ENCODE measurements at regions not wholly inside any gene's neighbourhood (a gene's known extent, or its start where the extent isn't known, plus 50 kb on each side); places are given as distances from the start of the nearest gene placed in this dataset.

DNA sequence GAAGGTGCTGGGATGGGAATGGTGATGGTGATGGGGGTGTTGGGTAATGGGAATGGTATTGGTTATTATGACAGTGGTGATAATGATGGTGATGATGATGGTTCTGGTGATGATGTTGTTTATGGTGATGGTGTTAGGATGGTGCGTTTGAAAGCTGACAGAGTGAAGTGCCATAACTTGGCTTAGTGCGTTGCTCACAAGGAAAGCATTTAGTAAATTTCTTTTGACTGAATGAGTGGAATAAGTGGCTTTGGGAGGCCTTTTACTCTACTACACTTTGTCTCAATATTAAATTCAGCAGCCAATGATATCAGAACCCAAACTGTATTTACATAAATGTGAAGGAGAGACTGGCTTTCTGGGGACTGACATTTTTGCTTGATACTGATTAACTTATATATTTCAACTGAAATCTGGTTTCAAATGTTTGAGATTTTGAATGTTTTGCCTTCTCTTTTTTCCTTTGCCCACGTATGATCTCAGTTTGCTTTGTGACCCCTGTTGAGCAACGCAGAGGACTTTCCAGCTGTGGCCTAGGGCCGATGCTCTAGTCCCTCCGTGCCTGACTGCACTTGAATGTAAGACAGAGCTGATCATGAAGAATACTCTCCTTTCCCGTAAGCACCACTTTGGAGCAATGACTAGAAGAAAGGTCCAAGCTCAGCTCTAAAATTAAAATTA is 128.5 kb upstream of the SH3BP4 start:
- peaks cover 17% of the 10 kb centered on the region for H3K4me1 ChIP-seq (ENCODE audit: insufficient read depth, low read length)
- H3K27me3 ChIP-seq (ENCODE audit: insufficient read depth, low read length): no peaks in the 10 kb centered on the region
- no peak overlapping the region for H3K4me3 ChIP-seq (ENCODE audit: low read length)

GRCh38 chr2:234821946-234822475 is 129.8 kb upstream of the SH3BP4 start:
- Histone ChIP-seq H3K4me1 (ENCODE audit: insufficient read depth, low read length) (peaks cover 17% of the 10 kb centered on the region), H3K36me3 (ENCODE audit: insufficient read depth, low read length) (no peaks in the 10 kb centered on the region), H3K27me3 (ENCODE audit: insufficient read depth, low read length) (no peaks in the 10 kb centered on the region), H3K9me3 (ENCODE audit: low read length) (no peaks in the 10 kb centered on the region), H2AFZ (ENCODE audit: low read depth, low read length) (no peak overlapping the region), H3K4me3 (ENCODE audit: low read length) (no peak overlapping the region)

More for the DNA sequence above, 128.5 kb upstream of the SH3BP4 start:
- H2AFZ ChIP-seq (ENCODE audit: low read depth, low read length): peak overlapping the region; percentile 13
- no peaks in the 10 kb centered on the region for H3K9me3 ChIP-seq (ENCODE audit: low read length)
- no peaks in the 10 kb centered on the region for H3K36me3 ChIP-seq (ENCODE audit: insufficient read depth, low read length)

DNA sequence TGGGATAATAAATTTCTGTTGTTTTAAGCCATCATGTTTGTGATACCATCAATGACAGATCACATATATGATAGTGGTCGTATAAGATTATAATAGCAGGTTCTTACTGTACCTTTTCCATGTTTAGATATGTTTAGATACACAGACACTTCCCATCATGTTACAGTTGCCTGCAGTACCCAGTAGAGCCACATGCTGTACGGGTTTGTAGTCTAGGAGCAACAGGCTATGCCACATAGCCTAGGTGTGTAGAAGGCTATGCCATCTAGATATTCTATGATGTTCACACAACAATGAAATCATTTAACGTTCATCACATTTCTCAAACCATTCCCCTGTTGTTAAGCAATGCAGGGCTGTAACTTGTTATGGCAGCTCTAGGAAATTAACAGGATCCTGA is 132.9 kb upstream of the SH3BP4 start:
- Histone ChIP-seq H3K4me3 (ENCODE audit: low read length) (no peak overlapping the region), H3K36me3 (ENCODE audit: insufficient read depth, low read length) (no peaks in the 10 kb centered on the region), H3K9me3 (ENCODE audit: low read length) (no peaks in the 10 kb centered on the region), H3K4me1 (ENCODE audit: insufficient read depth, low read length) (peaks cover 7% of the 10 kb centered on the region), H3K27me3 (ENCODE audit: insufficient read depth, low read length) (no peaks in the 10 kb centered on the region), H2AFZ (ENCODE audit: low read depth, low read length) (no peak overlapping the region)

- no peak overlapping the region for H2AFZ ChIP-seq (ENCODE audit: low read depth, low read length)
- no peaks in the 10 kb centered on the region for H3K9me3 ChIP-seq (ENCODE audit: low read length)
- H3K4me1 ChIP-seq (ENCODE audit: insufficient read depth, low read length): no peaks in the 10 kb centered on the region
- no peaks in the 10 kb centered on the region for H3K36me3 ChIP-seq (ENCODE audit: insufficient read depth, low read length)
- no peak overlapping the region for H3K4me3 ChIP-seq (ENCODE audit: low read length)
- H3K27me3 ChIP-seq (ENCODE audit: insufficient read depth, low read length): no peaks in the 10 kb centered on the region
These were observed 135.3 kb upstream of the SH3BP4 start for GRCh38 chr2:234816491-234816890.

GRCh38 chr2:234816056-234816455 is 135.8 kb upstream of the SH3BP4 start:
- H3K27me3 ChIP-seq (ENCODE audit: insufficient read depth, low read length): no peaks in the 10 kb centered on the region
- H2AFZ ChIP-seq (ENCODE audit: low read depth, low read length): no peak overlapping the region
- H3K36me3 ChIP-seq (ENCODE audit: insufficient read depth, low read length): no peaks in the 10 kb centered on the region
- no peak overlapping the region for H3K4me3 ChIP-seq (ENCODE audit: low read length)
- no peaks in the 10 kb centered on the region for H3K9me3 ChIP-seq (ENCODE audit: low read length)
- H3K4me1 ChIP-seq (ENCODE audit: insufficient read depth, low read length): no peaks in the 10 kb centered on the region

DNA sequence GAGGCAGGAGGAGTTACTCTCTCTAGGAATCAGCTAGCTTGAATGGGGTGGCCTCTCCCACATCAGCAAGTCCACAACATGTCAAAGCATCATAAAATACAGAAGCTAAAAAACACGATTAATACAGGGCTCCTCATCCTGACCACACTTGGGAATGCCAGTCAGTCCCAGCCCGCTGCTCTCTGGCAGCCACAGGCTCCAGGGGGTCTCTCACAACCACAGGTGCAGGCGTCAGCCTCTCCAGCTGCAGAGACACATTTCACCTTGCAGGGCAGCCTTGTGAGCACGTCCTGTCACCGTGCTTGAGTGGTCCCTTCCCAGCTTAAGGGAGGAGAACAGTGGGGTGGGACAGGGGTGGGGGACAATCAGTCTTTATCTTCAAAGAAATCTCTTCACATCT is 137.4 kb upstream of the SH3BP4 start:
- no peaks in the 10 kb centered on the region for H3K27me3 ChIP-seq (ENCODE audit: insufficient read depth, low read length)
- no peaks in the 10 kb centered on the region for H3K36me3 ChIP-seq (ENCODE audit: insufficient read depth, low read length)
- H3K9me3 ChIP-seq (ENCODE audit: low read length): no peaks in the 10 kb centered on the region
- no peak overlapping the region for H2AFZ ChIP-seq (ENCODE audit: low read depth, low read length)
- H3K4me3 ChIP-seq (ENCODE audit: low read length): no peak overlapping the region
- H3K4me1 ChIP-seq (ENCODE audit: insufficient read depth, low read length): no peaks in the 10 kb centered on the region

DNA sequence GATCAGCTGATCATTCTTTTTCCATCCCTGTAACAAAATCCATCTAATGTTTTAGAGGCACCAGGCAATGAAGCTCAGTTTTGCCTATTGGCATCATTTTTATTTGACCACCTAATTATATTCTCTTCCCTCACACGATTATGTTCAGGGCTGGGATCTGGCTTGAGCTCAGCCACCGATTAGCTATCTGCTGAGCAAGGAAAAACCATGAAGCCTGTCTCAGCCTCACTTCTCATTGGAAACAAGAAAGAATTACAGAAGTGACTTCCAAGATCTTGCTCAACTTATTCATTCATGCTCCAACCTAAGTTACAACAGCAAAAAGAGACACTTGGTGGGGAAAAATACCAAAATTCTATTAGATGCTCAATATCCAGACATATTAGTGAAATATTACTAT is 139.0 kb upstream of the SH3BP4 start:
- no peak overlapping the region for H2AFZ ChIP-seq (ENCODE audit: low read depth, low read length)
- no peak overlapping the region for H3K4me3 ChIP-seq (ENCODE audit: low read length)
- H3K27me3 ChIP-seq (ENCODE audit: insufficient read depth, low read length): no peaks in the 10 kb centered on the region
- H3K36me3 ChIP-seq (ENCODE audit: insufficient read depth, low read length): no peaks in the 10 kb centered on the region
- H3K9me3 ChIP-seq (ENCODE audit: low read length): no peaks in the 10 kb centered on the region
- H3K4me1 ChIP-seq (ENCODE audit: insufficient read depth, low read length): no peaks in the 10 kb centered on the region

GRCh38 chr2:234808907-234809306 is 142.9 kb upstream of the SH3BP4 start:
- no peaks in the 10 kb centered on the region for H3K9me3 ChIP-seq (ENCODE audit: low read length)
- no peak overlapping the region for H2AFZ ChIP-seq (ENCODE audit: low read depth, low read length)
- H3K36me3 ChIP-seq (ENCODE audit: insufficient read depth, low read length): no peaks in the 10 kb centered on the region
- no peak overlapping the region for H3K4me3 ChIP-seq (ENCODE audit: low read length)
- H3K27me3 ChIP-seq (ENCODE audit: insufficient read depth, low read length): no peaks in the 10 kb centered on the region
- no peaks in the 10 kb centered on the region for H3K4me1 ChIP-seq (ENCODE audit: insufficient read depth, low read length)

- H3K4me1 ChIP-seq (ENCODE audit: insufficient read depth, low read length): no peaks in the 10 kb centered on the region
- H3K4me3 ChIP-seq (ENCODE audit: low read length): no peak overlapping the region
- no peaks in the 10 kb centered on the region for H3K36me3 ChIP-seq (ENCODE audit: insufficient read depth, low read length)
- H2AFZ ChIP-seq (ENCODE audit: low read depth, low read length): no peak overlapping the region
- no peaks in the 10 kb centered on the region for H3K27me3 ChIP-seq (ENCODE audit: insufficient read depth, low read length)
- H3K9me3 ChIP-seq (ENCODE audit: low read length): no peaks in the 10 kb centered on the region
These were observed 145.0 kb upstream of the SH3BP4 start for GRCh38 chr2:234806818-234807217.

DNA sequence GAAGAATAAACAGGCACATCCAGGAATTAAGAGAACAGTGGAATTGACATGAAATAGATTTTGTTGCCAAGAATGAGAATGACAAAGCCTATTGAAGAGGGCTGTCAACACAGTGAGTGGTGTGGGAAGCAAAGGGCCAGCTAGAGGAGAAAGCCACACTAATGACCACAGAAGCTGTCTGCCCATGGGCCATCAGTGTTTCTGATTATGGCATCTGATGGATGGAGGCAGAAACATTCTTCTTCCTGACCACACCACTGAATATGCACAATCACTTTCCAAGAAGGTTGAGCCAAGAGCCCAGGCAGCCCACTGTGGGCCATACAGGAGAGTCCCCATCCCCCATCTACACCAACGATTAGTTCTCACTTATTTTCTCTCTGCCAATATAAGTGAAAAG is 146.0 kb upstream of the SH3BP4 start:
- Histone ChIP-seq H2AFZ (ENCODE audit: low read depth, low read length) (no peak overlapping the region), H3K9me3 (ENCODE audit: low read length) (no peaks in the 10 kb centered on the region), H3K36me3 (ENCODE audit: insufficient read depth, low read length) (no peaks in the 10 kb centered on the region), H3K4me3 (ENCODE audit: low read length) (no peak overlapping the region), H3K4me1 (ENCODE audit: insufficient read depth, low read length) (no peaks in the 10 kb centered on the region), H3K27me3 (ENCODE audit: insufficient read depth, low read length) (no peaks in the 10 kb centered on the region)

GRCh38 chr2:234804704-234805103 is 147.1 kb upstream of the SH3BP4 start:
- Histone ChIP-seq H3K27me3 (ENCODE audit: insufficient read depth, low read length) (no peaks in the 10 kb centered on the region), H3K36me3 (ENCODE audit: insufficient read depth, low read length) (no peaks in the 10 kb centered on the region), H2AFZ (ENCODE audit: low read depth, low read length) (no peak overlapping the region), H3K4me1 (ENCODE audit: insufficient read depth, low read length) (no peaks in the 10 kb centered on the region), H3K4me3 (ENCODE audit: low read length) (no peak overlapping the region), H3K9me3 (ENCODE audit: low read length) (no peaks in the 10 kb centered on the region)

GRCh38 chr2:234802845-234803171 is 149.0 kb upstream of the SH3BP4 start:
- Histone ChIP-seq H2AFZ (ENCODE audit: low read depth, low read length) (no peak overlapping the region), H3K36me3 (ENCODE audit: insufficient read depth, low read length) (no peaks in the 10 kb centered on the region), H3K4me3 (ENCODE audit: low read length) (no peak overlapping the region), H3K27me3 (ENCODE audit: insufficient read depth, low read length) (no peaks in the 10 kb centered on the region), H3K4me1 (ENCODE audit: insufficient read depth, low read length) (peaks cover 2% of the 10 kb centered on the region), H3K9me3 (ENCODE audit: low read length) (no peaks in the 10 kb centered on the region)

DNA sequence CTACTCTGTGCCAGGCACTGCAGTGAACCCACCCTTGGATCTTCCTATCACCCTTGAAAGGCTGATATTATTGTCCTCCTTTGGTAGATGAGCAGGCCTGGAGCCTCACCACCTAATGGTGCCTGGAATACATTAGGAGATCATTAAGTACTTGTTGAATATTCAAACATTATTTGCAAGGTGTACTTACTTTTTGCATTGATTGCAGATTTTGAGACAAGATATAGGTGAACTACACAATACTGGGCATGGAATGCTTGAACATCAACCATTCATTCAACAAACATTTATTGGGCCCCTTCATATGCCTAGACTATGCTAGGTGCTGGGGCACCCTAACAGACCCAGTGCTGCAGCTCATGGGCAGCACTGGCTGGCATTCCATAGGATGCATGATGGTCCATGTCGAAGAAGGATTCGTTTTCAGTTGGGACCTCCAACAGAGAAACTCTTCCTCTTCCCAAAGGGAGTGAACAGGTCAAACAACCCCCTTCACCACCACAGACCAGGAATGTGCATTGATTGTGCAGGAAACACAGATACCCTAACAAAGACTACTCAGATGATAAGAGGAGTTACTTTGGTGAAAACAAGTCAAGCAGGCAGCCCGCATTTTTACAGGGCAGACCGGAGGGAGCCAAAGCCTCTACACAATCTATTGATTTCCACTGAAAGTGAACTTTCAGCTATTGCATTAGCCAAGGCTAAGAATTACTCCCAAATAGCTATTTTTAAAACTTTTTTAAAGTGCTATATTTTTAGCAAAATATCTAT is 149.6 kb upstream of the SH3BP4 start:
- Histone ChIP-seq H3K27me3 (ENCODE audit: insufficient read depth, low read length) (no peaks in the 10 kb centered on the region), H3K4me1 (ENCODE audit: insufficient read depth, low read length) (peaks cover 4% of the 10 kb centered on the region), H2AFZ (ENCODE audit: low read depth, low read length) (no peak overlapping the region), H3K4me3 (ENCODE audit: low read length) (no peak overlapping the region), H3K9me3 (ENCODE audit: low read length) (no peaks in the 10 kb centered on the region), H3K36me3 (ENCODE audit: insufficient read depth, low read length) (no peaks in the 10 kb centered on the region)

Data from neuron (in vitro differentiated cells).